ENCODE measurements at regions not wholly inside any gene's neighbourhood (a gene's known extent, or its start where the extent isn't known, plus 50 kb on each side); places are given as distances from the start of the nearest gene placed in this dataset.

DNA sequence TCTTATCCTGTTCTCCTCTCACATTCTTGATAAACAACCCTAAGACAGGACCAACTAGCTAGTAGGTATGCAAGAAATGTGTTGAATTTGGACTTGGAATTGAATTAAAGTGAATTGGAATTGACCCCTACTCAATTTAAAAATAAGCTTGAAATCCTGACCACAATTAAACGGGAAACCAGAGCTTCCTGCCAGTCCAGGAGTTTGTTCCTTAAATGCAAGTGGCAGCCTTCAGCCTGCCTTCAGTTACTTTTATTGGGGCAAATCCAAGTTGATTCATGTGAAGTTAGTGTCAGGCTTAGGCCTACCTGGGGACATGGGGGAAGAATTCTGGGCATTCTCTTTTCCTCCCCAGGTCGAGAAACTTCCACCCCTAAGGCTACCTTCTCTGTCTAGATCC lies 457.6 kb downstream of the BCL11A start:
- Histone ChIP-seq H3K4me3 (no peak overlapping the region), H3K27ac (no peak overlapping the region), H3K9me3 (peaks cover 4% of the 10 kb centered on the region; the same call in 1 of the 3 replicates), H3K4me2 (no peak overlapping the region), H3K4me1 (no peaks in the 10 kb centered on the region)
- TF ChIP-seq, protein P1, sequence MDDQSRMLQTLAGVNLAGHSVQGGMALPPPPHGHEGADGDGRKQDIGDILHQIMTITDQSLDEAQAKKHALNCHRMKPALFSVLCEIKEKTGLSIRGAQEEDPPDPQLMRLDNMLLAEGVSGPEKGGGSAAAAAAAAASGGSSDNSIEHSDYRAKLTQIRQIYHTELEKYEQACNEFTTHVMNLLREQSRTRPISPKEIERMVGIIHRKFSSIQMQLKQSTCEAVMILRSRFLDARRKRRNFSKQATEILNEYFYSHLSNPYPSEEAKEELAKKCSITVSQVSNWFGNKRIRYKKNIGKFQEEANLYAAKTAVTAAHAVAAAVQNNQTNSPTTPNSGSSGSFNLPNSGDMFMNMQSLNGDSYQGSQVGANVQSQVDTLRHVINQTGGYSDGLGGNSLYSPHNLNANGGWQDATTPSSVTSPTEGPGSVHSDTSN (IDR thresholded peaks at IDR 0.05): no peak
- TF ChIP-seq, protein P2, sequence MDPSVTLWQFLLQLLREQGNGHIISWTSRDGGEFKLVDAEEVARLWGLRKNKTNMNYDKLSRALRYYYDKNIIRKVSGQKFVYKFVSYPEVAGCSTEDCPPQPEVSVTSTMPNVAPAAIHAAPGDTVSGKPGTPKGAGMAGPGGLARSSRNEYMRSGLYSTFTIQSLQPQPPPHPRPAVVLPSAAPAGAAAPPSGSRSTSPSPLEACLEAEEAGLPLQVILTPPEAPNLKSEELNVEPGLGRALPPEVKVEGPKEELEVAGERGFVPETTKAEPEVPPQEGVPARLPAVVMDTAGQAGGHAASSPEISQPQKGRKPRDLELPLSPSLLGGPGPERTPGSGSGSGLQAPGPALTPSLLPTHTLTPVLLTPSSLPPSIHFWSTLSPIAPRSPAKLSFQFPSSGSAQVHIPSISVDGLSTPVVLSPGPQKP (IDR thresholded peaks at IDR 0.05; ENCODE audit: low read depth, low read length): no peak
- TF ChIP-seq BCL3 (IDR thresholded peaks at IDR 0.05): no peak
- no peak for TF ChIP-seq CBX8 (IDR thresholded peaks at IDR 0.05)
- TF ChIP-seq, protein P3, sequence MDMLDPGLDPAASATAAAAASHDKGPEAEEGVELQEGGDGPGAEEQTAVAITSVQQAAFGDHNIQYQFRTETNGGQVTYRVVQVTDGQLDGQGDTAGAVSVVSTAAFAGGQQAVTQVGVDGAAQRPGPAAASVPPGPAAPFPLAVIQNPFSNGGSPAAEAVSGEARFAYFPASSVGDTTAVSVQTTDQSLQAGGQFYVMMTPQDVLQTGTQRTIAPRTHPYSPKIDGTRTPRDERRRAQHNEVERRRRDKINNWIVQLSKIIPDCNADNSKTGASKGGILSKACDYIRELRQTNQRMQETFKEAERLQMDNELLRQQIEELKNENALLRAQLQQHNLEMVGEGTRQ (IDR thresholded peaks at IDR 0.05): no peak
- TF ChIP-seq RFX5 (IDR thresholded peaks at IDR 0.05): no peak
- TF ChIP-seq PHF8 (IDR thresholded peaks at IDR 0.05; ENCODE audit: borderline replicate concordance, low read depth): no peak
- no peak for TF ChIP-seq POLR2AphosphoS2 (conservative IDR thresholded peaks at IDR 0.05; ENCODE audit: low read length)
- TF ChIP-seq JUN (IDR thresholded peaks at IDR 0.05): no peak
- no peak for TF ChIP-seq FOSB (CRISPR knock-in tag; IDR thresholded peaks at IDR 0.05)
- no peak for TF ChIP-seq ZC3H11A (IDR thresholded peaks at IDR 0.05)
- TF ChIP-seq NPAS2 (CRISPR knock-in tag; IDR thresholded peaks at IDR 0.05; ENCODE audit: borderline replicate concordance): no peak
- no peak for TF ChIP-seq E2F6 (IDR thresholded peaks at IDR 0.05; ENCODE audit: borderline replicate concordance, low read depth)
- TF ChIP-seq, protein P4, sequence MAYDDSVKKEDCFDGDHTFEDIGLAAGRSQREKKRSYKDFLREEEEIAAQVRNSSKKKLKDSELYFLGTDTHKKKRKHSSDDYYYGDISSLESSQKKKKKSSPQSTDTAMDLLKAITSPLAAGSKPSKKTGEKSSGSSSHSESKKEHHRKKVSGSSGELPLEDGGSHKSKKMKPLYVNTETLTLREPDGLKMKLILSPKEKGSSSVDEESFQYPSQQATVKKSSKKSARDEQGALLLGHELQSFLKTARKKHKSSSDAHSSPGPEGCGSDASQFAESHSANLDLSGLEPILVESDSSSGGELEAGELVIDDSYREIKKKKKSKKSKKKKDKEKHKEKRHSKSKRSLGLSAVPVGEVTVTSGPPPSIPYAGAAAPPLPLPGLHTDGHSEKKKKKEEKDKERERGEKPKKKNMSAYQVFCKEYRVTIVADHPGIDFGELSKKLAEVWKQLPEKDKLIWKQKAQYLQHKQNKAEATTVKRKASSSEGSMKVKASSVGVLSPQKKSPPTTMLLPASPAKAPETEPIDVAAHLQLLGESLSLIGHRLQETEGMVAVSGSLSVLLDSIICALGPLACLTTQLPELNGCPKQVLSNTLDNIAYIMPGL (CRISPR knock-in tag; IDR thresholded peaks at IDR 0.05; ENCODE audit: borderline replicate concordance): no peak
- TF ChIP-seq CEBPB (IDR thresholded peaks at IDR 0.05): no peak
- FAIRE-seq: no peak
- 0% methylated on average over 2 of the region's 2 CpGs for WGBS (ENCODE audit: missing lambda C conversion rate)
- ChIA-PET POLR2A (no interaction called here), CTCF (no interaction called here)
- no peak for ATAC-seq
- DNase-seq (ENCODE audit: low read depth in 1 of 2, low spot score in 1 of 2): no peak

DNA sequence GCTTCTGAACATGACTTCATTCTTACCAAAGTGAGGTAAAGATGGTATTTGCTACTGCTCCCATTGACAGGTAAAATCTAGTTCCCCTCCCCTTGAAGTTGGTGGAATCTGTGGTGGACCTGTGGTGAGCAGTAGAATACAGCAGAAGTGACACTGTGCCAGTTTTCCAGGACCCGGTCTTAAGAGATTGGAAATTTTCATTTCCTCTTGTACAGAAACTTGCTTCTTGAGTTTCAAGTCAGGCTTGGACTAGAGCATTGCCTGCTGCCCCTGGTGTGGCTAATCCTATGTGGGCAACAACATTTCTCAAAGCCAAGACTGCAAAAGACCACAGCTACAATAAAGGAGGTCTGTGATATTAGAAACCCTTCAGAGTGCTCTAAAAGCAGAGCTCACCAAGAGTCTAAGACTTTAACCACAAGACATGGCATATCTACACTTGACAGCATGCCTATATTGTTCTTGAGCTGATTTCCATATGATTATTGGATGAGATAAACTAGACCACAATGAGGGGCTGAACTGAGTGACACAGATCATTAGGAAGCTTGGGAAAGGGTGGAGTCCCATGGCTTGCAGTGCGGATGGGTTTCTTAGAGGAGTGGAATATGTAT lies 458.1 kb downstream of the BCL11A start:
- CTCF ChIA-PET: no interaction called here
- POLR2A ChIA-PET: no interaction called here
- ATAC-seq: no peak
- TF ChIP-seq FOSB (CRISPR knock-in tag; IDR thresholded peaks at IDR 0.05): no peak
- TF ChIP-seq, protein P4 (CRISPR knock-in tag; IDR thresholded peaks at IDR 0.05; ENCODE audit: borderline replicate concordance): no peak
- TF ChIP-seq ZC3H11A (IDR thresholded peaks at IDR 0.05): no peak
- no peak for TF ChIP-seq HOXB5 (CRISPR knock-in tag; IDR thresholded peaks at IDR 0.05)
- TF ChIP-seq, protein P2 (IDR thresholded peaks at IDR 0.05; ENCODE audit: low read depth, low read length): no peak
- no peak for TF ChIP-seq EHF (CRISPR knock-in tag; IDR thresholded peaks at IDR 0.05)
- TF ChIP-seq, protein P3 (IDR thresholded peaks at IDR 0.05): no peak
- TF ChIP-seq HEYL (CRISPR knock-in tag; IDR thresholded peaks at IDR 0.05): no peak
- no peak for TF ChIP-seq CBX2 (IDR thresholded peaks at IDR 0.05; ENCODE audit: borderline replicate concordance, low read depth)
- no peak for TF ChIP-seq SMC3 (IDR thresholded peaks at IDR 0.05)
- TF ChIP-seq CHD2 (IDR thresholded peaks at IDR 0.05; ENCODE audit: low read length, partially characterized antibody): no peak
- no peak for TF ChIP-seq HOXA7 (CRISPR knock-in tag; IDR thresholded peaks at IDR 0.05)
- TF ChIP-seq PHF8 (IDR thresholded peaks at IDR 0.05; ENCODE audit: borderline replicate concordance, low read depth): no peak
- no peak for TF ChIP-seq E2F6 (IDR thresholded peaks at IDR 0.05; ENCODE audit: borderline replicate concordance, low read depth)

More for the DNA sequence above, 458.1 kb downstream of the BCL11A start:
- Histone ChIP-seq H3K4me2 (no peak overlapping the region), H3K9me3 (peaks cover 4% of the 10 kb centered on the region; the same call in 1 of the 3 replicates), H3K27ac (no peak overlapping the region), H3K4me3 (no peak overlapping the region), H3K4me1 (no peaks in the 10 kb centered on the region)
- 45% methylated on average over 2 of the region's 2 CpGs for WGBS (ENCODE audit: missing lambda C conversion rate)
- FAIRE-seq (no peak), DNase-seq (ENCODE audit: low read depth in 1 of 2, low spot score in 1 of 2) (no peak)

Data from A549 (cell line).